ENCODE measurements at regions not wholly inside any gene's neighbourhood (a gene's known extent, or its start where the extent isn't known, plus 50 kb on each side); places are given as distances from the start of the nearest gene placed in this dataset.
"Not testable (repeated sequence)": the region's sequence is repeated elsewhere in the genome, so short reads cannot be mapped to it uniquely, and the experiment has no call there.

- intact Hi-C loops (cut with DNase I); ATAC-seq; DNase-seq (ENCODE audit: missing footprints): not testable (repeated sequence)
Observed at GRCh38 chr14:105645389-105645788, 119.0 kb downstream of the TMEM121 start.

DNA sequence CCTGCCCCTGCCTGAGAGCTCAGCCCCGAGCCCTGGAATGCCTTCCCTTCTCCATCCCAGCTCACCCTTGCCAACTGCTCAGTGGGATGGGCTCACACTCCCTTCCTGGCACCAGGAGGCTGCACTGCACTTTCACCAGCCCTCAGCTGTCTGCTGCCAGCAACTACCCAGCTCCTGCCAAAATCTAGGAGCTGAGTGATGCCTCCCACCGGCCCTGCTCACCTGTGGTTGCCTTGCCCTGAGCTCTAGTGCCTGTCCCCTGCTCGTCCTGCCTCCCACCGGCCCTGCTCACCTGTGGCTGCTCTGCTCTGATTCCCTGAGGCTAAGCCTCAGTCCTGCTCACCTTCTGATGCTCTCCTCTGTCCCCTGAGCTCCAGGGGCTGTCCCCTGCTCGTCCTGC lies 119.8 kb downstream of the TMEM121 start:
- ATAC-seq (no peak), DNase-seq (ENCODE audit: missing footprints) (no peak)
- intact Hi-C loops (cut with DNase I): no loop called here

- ATAC-seq; intact Hi-C loops (cut with DNase I); DNase-seq (ENCODE audit: missing footprints): not testable (repeated sequence)
Observed at GRCh38 chr14:105646711-105647281, 120.4 kb downstream of the TMEM121 start.

DNA sequence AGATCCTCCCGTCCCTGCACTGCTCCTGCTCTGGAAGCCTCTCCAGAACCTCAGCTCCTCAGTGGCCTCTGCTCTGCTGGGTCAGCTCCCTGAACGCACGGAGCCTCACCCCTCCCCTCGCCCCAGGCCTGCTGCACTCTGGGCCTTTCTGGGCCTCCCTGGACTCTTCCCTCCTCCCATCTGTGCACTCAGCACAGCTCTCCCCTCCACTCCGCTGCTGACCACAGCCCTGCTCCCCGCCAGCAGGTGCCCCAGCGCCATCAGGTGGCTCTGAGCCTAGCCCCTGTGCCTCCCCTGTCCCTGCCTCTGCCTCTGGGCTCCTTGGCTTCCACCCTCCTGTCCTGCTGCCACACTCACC lies 121.0 kb downstream of the TMEM121 start:
- ATAC-seq; intact Hi-C loops (cut with DNase I): not testable (repeated sequence)

GRCh38 chr14:105647784-105648608 lies 121.6 kb downstream of the TMEM121 start:
- no peak for DNase-seq (ENCODE audit: missing footprints)
- no peak for ATAC-seq
- intact Hi-C loops (cut with DNase I): no loop called here

More for the DNA sequence above, 121.0 kb downstream of the TMEM121 start:
- DNase-seq (ENCODE audit: missing footprints): not testable (repeated sequence)

DNA sequence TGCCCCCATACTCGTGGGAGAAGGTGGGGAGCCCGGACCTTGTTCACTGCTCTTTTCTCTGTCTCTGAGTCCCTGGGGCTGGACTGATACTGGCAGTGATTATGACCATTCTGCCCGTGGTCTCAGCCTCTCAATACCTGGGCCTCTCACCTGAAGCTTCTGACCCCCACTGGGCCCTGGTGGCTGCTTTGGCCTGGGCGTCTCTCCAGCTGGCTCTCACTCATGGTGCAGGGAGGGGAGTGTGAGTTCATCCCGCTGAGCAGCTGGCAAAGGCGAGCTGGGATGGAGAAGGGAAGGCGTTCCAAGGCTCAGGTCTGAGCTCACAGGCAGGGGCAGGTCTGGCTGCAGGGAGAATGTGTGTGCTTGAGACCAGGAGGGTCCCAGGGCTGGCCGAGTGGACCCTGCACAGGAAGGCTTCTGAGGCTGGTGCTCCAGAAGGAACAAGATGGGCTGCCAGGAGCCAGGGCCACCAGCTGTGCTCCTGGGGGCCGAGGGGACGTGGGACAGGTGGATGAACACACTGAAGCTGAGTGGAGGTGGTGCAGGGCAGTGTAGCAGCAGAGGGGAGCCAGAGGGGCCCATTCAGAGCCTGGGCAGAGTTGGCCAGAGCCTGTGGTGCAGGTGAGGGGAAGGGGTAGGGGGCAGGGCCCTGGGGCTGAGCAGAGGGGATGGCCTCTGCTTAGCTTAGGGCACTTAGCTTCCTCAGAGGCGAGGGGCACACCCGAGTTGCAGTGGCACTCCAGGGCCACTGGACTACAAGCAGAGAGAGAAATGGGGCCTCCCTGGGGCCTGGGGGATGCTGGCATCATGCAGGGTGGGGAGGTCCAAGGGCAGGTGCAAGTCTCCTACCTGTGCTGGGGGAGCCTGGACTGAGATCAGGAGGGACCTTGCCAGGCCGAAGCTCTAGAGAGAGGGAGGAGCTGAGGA lies 122.5 kb downstream of the TMEM121 start:
- peak; percentile 32 for ATAC-seq
- intact Hi-C loops (cut with DNase I); DNase-seq (ENCODE audit: missing footprints): not testable (repeated sequence)

GRCh38 chr14:105652317-105652716 lies 125.9 kb downstream of the TMEM121 start:
- DNase-seq (ENCODE audit: missing footprints); intact Hi-C loops (cut with DNase I); ATAC-seq: not testable (repeated sequence)

- intact Hi-C loops (cut with DNase I); DNase-seq (ENCODE audit: missing footprints); ATAC-seq: not testable (repeated sequence)
Observed at GRCh38 chr14:105653921-105654320, 127.5 kb downstream of the TMEM121 start.

GRCh38 chr14:105659255-105659654 lies 132.9 kb downstream of the TMEM121 start:
- intact Hi-C loops (cut with DNase I); DNase-seq (ENCODE audit: missing footprints); ATAC-seq: not testable (repeated sequence)

DNA sequence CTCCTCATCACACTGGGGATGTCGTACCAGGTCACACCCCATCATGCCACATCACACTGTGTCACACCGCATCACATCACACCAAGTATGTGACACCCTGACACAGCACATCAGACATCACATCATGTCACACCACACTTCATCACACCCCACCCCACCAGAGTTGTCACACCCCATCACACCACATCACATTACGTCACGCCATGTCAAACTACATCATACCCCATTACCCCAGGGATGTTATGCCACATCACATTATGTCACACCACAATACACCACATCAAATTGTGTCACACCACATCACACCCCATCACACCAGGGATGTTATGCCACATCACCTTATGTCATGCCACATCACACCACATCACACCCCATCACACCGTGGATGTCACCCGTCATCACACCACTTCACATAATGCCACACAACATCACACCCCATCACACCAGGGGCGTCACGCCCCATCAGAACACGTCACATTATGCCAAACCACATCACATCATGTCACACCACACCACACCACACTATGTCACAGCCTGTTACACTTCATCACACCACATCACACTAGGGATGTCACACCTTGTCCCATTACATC lies 133.6 kb downstream of the TMEM121 start:
- DNase-seq (ENCODE audit: missing footprints): no peak
- intact Hi-C loops (cut with DNase I): no loop called here
- no peak for ATAC-seq

GRCh38 chr14:105660816-105661531 lies 134.6 kb downstream of the TMEM121 start:
- no peak for ATAC-seq

GRCh38 chr14:105662043-105662442 lies 135.7 kb downstream of the TMEM121 start:
- ATAC-seq; intact Hi-C loops (cut with DNase I); DNase-seq (ENCODE audit: missing footprints): not testable (repeated sequence)

More at GRCh38 chr14:105660816-105661531, 134.6 kb downstream of the TMEM121 start:
- DNase-seq (ENCODE audit: missing footprints): no peak
- intact Hi-C loops (cut with DNase I): no loop called here

DNA sequence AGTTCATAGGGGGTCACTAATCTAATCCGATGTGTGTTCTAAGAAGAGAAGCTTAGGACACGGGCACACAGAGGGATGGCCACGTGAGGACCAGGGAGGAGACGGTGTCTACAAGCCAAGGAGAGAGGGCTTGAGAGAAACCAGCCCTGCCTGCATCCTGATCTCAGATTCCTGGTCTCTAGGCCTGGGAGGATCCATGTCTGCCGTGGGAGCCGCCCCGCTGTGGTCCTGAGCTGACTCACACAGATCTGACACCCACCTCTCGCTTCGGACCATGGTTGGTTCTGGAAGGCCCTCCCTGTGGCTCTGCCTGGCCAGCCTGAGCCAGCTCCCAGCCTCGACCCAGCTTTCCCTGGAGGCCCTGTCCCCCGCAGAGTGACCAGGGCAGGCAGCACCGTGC lies 136.2 kb downstream of the TMEM121 start:
- ATAC-seq; DNase-seq (ENCODE audit: missing footprints); intact Hi-C loops (cut with DNase I): not testable (repeated sequence)

DNA sequence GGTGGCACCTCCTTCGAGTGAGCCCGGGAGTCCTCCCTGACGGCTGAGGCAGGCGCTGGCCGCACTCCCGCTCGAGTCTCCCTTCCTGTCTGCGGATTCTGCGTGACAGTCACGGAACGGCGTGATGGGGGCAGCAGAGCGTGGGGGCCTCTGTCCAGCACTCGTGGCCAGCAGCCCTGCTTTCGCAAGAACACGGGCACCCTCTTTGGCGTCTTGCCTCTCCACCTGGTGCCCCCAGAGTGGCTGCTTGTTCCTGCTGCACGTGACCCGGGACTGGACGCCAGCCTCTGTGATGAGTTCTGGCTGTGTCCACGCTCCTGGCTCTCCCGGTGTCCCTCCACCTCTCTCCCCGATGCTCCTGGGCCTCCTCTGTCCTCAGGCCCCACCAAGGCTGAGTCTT lies 136.9 kb downstream of the TMEM121 start:
- DNase-seq (ENCODE audit: missing footprints); ATAC-seq; intact Hi-C loops (cut with DNase I): not testable (repeated sequence)

- DNase-seq (ENCODE audit: missing footprints); ATAC-seq; intact Hi-C loops (cut with DNase I): not testable (repeated sequence)
Observed at GRCh38 chr14:105663818-105664596, 137.6 kb downstream of the TMEM121 start.

GRCh38 chr14:105664691-105665090 lies 138.3 kb downstream of the TMEM121 start:
- ATAC-seq (no peak), DNase-seq (ENCODE audit: missing footprints) (no peak)
- intact Hi-C loops (cut with DNase I): no loop called here

- ATAC-seq (no peak), DNase-seq (ENCODE audit: missing footprints) (no peak)
- intact Hi-C loops (cut with DNase I): no loop called here
Observed at GRCh38 chr14:105665247-105665950, 139.0 kb downstream of the TMEM121 start.

Measured in Right ventricle myocardium inferior (tissue), 1 donor.